A673 (cell line): ENCODE measurements at regions not wholly inside any gene's neighbourhood (a gene's known extent, or its start where the extent isn't known, plus 50 kb on each side); places are given as distances from the start of the nearest gene placed in this dataset.

Experiments
- EZH2 ChIP-seq: fragments of 200-600 bp; sonication (generic); IDR thresholded peaks from 2 replicates; pipeline ENCODE4 v1.6.1; 2017; ENCODE audit warnings: borderline replicate concordance, low read depth, mild to moderate bottlenecking, mixed read lengths, antibody characterized with exemption, low read length; ENCODE audit not compliant: poor library complexity, severe bottlenecking
- TF ChIP-seq, protein P1 (sequence below): fragments of 300-800, 200-600 bp; sonication (generic); conservative IDR thresholded peaks from 2 replicates; pipeline ENCODE4 v1.5.1; 2017; ENCODE audit warnings: low read depth, mild to moderate bottlenecking, antibody characterized with exemption, low read length, moderate library complexity, mixed read lengths

GRCh38 chr18:27696148-27696547, 480.8 kb downstream of the CDH2 start:
- TF ChIP-seq, protein P1, sequence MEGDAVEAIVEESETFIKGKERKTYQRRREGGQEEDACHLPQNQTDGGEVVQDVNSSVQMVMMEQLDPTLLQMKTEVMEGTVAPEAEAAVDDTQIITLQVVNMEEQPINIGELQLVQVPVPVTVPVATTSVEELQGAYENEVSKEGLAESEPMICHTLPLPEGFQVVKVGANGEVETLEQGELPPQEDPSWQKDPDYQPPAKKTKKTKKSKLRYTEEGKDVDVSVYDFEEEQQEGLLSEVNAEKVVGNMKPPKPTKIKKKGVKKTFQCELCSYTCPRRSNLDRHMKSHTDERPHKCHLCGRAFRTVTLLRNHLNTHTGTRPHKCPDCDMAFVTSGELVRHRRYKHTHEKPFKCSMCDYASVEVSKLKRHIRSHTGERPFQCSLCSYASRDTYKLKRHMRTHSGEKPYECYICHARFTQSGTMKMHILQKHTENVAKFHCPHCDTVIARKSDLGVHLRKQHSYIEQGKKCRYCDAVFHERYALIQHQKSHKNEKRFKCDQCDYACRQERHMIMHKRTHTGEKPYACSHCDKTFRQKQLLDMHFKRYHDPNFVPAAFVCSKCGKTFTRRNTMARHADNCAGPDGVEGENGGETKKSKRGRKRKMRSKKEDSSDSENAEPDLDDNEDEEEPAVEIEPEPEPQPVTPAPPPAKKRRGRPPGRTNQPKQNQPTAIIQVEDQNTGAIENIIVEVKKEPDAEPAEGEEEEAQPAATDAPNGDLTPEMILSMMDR = no peak
- TF ChIP-seq EZH2 = no peak
